Right kidney (tissue), 1 donor: ENCODE measurements at regions not wholly inside any gene's neighbourhood (a gene's known extent, or its start where the extent isn't known, plus 50 kb on each side); places are given as distances from the start of the nearest gene placed in this dataset.
A peak's percentile ranks its signal among the peaks of the same experiment; 100 is the strongest.
"Not testable (repeated sequence)": the region's sequence is repeated elsewhere in the genome, so short reads cannot be mapped to it uniquely, and the experiment has no call there.

ENCODE experiments used
- DNase-seq: peaks from one replicate; pipeline ENCODE4 v3.0.0-alpha.2; 2016

GRCh38 chr2:87583370-87583769 is 164.5 kb upstream of the PLGLB2 start:
- DNase-seq, result not testable (repeated sequence)

GRCh38 chr2:87583803-87584202 is 164.1 kb upstream of the PLGLB2 start:
- peak; percentile 19 for DNase-seq

- DNase-seq, result peak; percentile 61
These were observed 163.5 kb upstream of the PLGLB2 start for GRCh38 chr2:87584268-87584906.

- not testable (repeated sequence) for DNase-seq
These were observed 160.0 kb upstream of the PLGLB2 start for GRCh38 chr2:87587934-87588333.

GRCh38 chr2:87592974-87593373 is 154.9 kb upstream of the PLGLB2 start:
- DNase-seq, result not testable (repeated sequence)

GRCh38 chr2:87593784-87594610 is 153.9 kb upstream of the PLGLB2 start:
- DNase-seq, result peak; percentile 17

- not testable (repeated sequence) for DNase-seq
These were observed 153.3 kb upstream of the PLGLB2 start for GRCh38 chr2:87594611-87594992.

GRCh38 chr2:87595017-87595416 is 152.9 kb upstream of the PLGLB2 start:
- peak; percentile 22 for DNase-seq

- DNase-seq, result not testable (repeated sequence)
These were observed 146.9 kb upstream of the PLGLB2 start for GRCh38 chr2:87600961-87601360.

- DNase-seq, result not testable (repeated sequence)
These were observed 145.8 kb upstream of the PLGLB2 start for GRCh38 chr2:87602118-87602517.

- DNase-seq, result not testable (repeated sequence)
These were observed 145.2 kb upstream of the PLGLB2 start for GRCh38 chr2:87602728-87603127.

- DNase-seq, result not testable (repeated sequence)
These were observed 144.2 kb upstream of the PLGLB2 start for GRCh38 chr2:87603418-87604278.

- DNase-seq, result not testable (repeated sequence)
These were observed 143.5 kb upstream of the PLGLB2 start for GRCh38 chr2:87604279-87604818.

GRCh38 chr2:87604980-87605379 is 142.9 kb upstream of the PLGLB2 start:
- not testable (repeated sequence) for DNase-seq

- DNase-seq, result not testable (repeated sequence)
These were observed 139.3 kb upstream of the PLGLB2 start for GRCh38 chr2:87608377-87609166.

GRCh38 chr2:87610974-87611373 is 136.9 kb upstream of the PLGLB2 start:
- not testable (repeated sequence) for DNase-seq

- DNase-seq, result not testable (repeated sequence)
These were observed 136.5 kb upstream of the PLGLB2 start for GRCh38 chr2:87611416-87611815.

GRCh38 chr2:87611956-87612355 is 135.9 kb upstream of the PLGLB2 start:
- not testable (repeated sequence) for DNase-seq

GRCh38 chr2:87614829-87615434 is 133.0 kb upstream of the PLGLB2 start:
- DNase-seq, result not testable (repeated sequence)

- DNase-seq, result not testable (repeated sequence)
These were observed 128.8 kb upstream of the PLGLB2 start for GRCh38 chr2:87619121-87619520.

GRCh38 chr2:87621139-87621538 is 126.7 kb upstream of the PLGLB2 start:
- DNase-seq, result not testable (repeated sequence)
